SK-MEL-5 (cell line): ENCODE measurements at regions not wholly inside any gene's neighbourhood (a gene's known extent, or its start where the extent isn't known, plus 50 kb on each side); places are given as distances from the start of the nearest gene placed in this dataset.
A peak's percentile ranks its signal among the peaks of the same experiment; 100 is the strongest.

Experiments
- DNase-seq: peaks from one replicate; pipeline ENCODE4 v3.0.0-alpha.2; 2016; ENCODE audit warnings: low read depth, low spot score
- in situ Hi-C: cut with HindIII; loops from 2 replicates; pipeline ENCODE4 v1.10.0; 2016; ENCODE audit warnings: low sequenced_read_pairs, high pct_unique_total_duplicates, low pct_unique_long_range_greater_than_20kb

- in situ Hi-C loops: loop anchor here (10.0 kb wide), 1 partner anchor 90 kb away; no protein-coding TSS in a partner anchor
- DNase-seq: no peak
These were observed 52.1 kb upstream of the SHANK2 start for GRCh38 chr11:71304491-71304890.

- DNase-seq: no peak
- in situ Hi-C loops: loop anchor here (10.0 kb wide), 1 partner anchor 89 kb away; no protein-coding TSS in a partner anchor
These were observed 51.7 kb upstream of the SHANK2 start for GRCh38 chr11:71304045-71304444.

- in situ Hi-C loops: loop anchor here (10.0 kb wide), 1 partner anchor 88 kb away; no protein-coding TSS in a partner anchor
- peak; percentile 44 for DNase-seq
These were observed 50.5 kb upstream of the SHANK2 start for GRCh38 chr11:71302911-71303310.

DNA sequence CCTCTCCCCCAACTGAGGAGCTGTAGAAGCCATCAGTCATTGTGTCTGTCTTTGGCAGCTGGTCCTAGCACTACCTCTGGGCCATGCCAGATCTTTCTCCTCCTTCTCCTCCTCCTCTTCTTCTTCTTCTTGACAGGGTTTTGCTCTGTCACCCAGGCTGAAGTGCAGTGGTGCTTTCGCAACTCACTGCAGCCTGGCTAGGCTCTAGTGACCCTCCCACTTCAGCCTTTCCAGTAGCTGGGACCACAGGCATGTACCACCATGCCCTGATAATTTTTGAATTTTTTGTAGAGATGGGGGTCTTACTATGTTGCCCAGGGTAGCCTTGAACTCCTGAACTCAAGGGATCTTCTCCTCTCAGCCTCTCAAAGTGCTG is 50.1 kb upstream of the SHANK2 start:
- in situ Hi-C loops: loop anchor here (10.0 kb wide), 1 partner anchor 88 kb away; no protein-coding TSS in a partner anchor
- no peak for DNase-seq
